SK-N-MC (cell line): ENCODE measurements at regions not wholly inside any gene's neighbourhood (a gene's known extent, or its start where the extent isn't known, plus 50 kb on each side); places are given as distances from the start of the nearest gene placed in this dataset.

ENCODE experiments used
- DNase-seq: peaks from one replicate; pipeline ENCODE4 v3.0.0-alpha.2; 2011; ENCODE audit warnings: low read depth, low spot score
- H3K27ac ChIP-seq: fragments of 200-600 bp; sonication (generic); 2 replicates; pipeline ENCODE4 v1.5.1; 2016; ENCODE audit warnings: mixed run types
- H3K36me3 ChIP-seq: fragments of 200-600 bp; sonication (generic); 2 replicates; pipeline ENCODE4 v1.6.1; 2017; ENCODE audit warnings: antibody characterized with exemption, low read length, mixed read lengths; ENCODE audit not compliant: insufficient read depth
- H3K4me3 ChIP-seq: fragments of 200-600 bp; sonication (generic); 2 replicates; pipeline ENCODE4 v1.5.1; 2016
- H3K9ac ChIP-seq: fragments of 200-600 bp; sonication (generic); 2 replicates; pipeline ENCODE4 v1.8.0; 2017; ENCODE audit warnings: mixed run types, mixed read lengths; ENCODE audit not compliant: insufficient read length
- H3K9me3 ChIP-seq: fragments of 200-600 bp; sonication (generic); 2 replicates; pipeline ENCODE4 v1.6.1; 2017; ENCODE audit warnings: low read depth, mild to moderate bottlenecking, antibody characterized with exemption, low read length, moderate library complexity, mixed read lengths
- EZH2 ChIP-seq: fragments of 200-600 bp; sonication (generic); IDR thresholded peaks from one replicate; pipeline ENCODE4 v1.6.1; 2017; ENCODE audit warnings: antibody characterized with exemption
- FOXP2 ChIP-seq: optimal IDR thresholded peaks from 2 replicates; pipeline ENCODE3; 2011; ENCODE audit warnings: mild to moderate bottlenecking, moderate library complexity; ENCODE audit not compliant: insufficient read depth; ENCODE audit errors: extremely low read length, control extremely low read depth
- POLR2AphosphoS5 ChIP-seq: IDR thresholded peaks from 2 replicates; pipeline ENCODE4 v1.6.1; 2012; ENCODE audit warnings: mild to moderate bottlenecking, low read depth, low read length, borderline replicate concordance

- Histone ChIP-seq H3K4me3 (no peak overlapping the region), H3K27ac (no peak overlapping the region), H3K36me3 (peaks cover 28% of the 10 kb centered on the region), H3K9me3 (no peaks in the 10 kb centered on the region), H3K9ac (no peak overlapping the region)
- DNase-seq, result no peak
- TF ChIP-seq EZH2 (no peak), FOXP2 (no peak), POLR2AphosphoS5 (no peak)
These were observed 538.8 kb downstream of the HACE1 start for GRCh38 chr6:104320896-104321295.

DNA sequence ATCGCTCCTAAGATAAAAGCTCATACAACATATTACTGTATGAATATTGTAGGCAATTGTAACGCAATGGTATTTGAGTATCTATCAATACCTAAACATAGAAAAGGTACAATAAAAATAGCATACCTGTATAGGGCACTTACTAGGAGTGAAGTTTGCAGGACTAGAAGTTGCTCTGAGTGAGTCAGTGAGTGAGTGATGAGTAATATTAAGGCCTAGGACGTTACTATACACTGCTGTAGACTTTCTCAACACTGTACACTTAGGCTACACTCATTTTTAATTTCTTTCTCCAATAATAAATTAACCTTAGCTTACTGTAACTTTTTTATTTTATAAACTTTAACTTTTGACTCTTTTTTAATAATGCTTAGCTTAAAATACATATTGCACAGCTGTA lies 546.9 kb downstream of the HACE1 start:
- Histone ChIP-seq H3K36me3 (peaks cover 26% of the 10 kb centered on the region), H3K9me3 (no peaks in the 10 kb centered on the region), H3K4me3 (no peak overlapping the region), H3K9ac (no peak overlapping the region), H3K27ac (no peak overlapping the region)
- no peak for DNase-seq
- TF ChIP-seq EZH2 (no peak), FOXP2 (no peak), POLR2AphosphoS5 (no peak)

DNA sequence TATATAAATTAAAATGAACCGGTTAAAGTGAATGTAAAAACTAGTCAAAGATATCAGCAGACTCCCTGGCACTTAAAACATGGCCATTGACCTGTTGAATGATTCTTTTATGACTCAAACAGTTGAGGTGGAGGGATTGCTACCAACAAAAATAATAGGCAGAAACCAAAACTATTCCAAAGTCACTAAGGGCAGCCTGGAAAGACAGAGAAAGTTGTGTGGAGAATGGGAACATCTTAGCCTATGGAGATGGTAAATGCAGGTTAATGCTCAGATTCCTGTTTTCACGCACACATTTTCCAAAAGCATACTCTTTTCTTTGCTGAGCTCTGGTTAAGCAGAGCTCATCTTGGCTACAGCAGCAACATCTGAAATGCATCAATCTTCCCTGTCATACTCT lies 553.5 kb downstream of the HACE1 start:
- TF ChIP-seq FOXP2, result no peak
- no peak for TF ChIP-seq POLR2AphosphoS5
- TF ChIP-seq EZH2, result no peak
- Histone ChIP-seq H3K36me3 (peaks cover 37% of the 10 kb centered on the region), H3K27ac (no peak overlapping the region), H3K9ac (no peak overlapping the region), H3K9me3 (no peaks in the 10 kb centered on the region), H3K4me3 (no peak overlapping the region)
- no peak for DNase-seq

DNA sequence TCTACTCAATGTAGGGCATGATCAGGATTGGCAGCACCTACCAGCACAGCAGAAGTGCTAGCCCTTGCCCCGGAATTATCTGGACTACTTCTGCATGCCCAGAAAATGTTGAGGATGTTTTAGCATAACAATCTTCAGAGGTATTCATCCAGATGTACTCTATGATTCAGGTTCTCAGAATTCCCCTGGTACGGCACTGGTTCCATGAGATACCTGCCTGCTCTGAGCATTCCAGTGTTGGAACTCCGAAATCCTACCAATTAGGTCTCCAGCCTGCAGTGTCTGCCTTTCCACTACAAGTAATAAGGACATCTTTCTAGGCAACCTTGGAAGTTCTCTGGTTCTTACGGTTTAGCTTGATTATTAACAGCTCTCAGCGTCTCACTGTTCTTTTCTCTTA lies 554.5 kb downstream of the HACE1 start:
- Histone ChIP-seq H3K27ac (no peak overlapping the region), H3K9me3 (no peaks in the 10 kb centered on the region), H3K4me3 (no peak overlapping the region), H3K9ac (no peak overlapping the region), H3K36me3 (peaks cover 36% of the 10 kb centered on the region)
- no peak for DNase-seq
- TF ChIP-seq POLR2AphosphoS5 (no peak), EZH2 (no peak), FOXP2 (no peak)

- TF ChIP-seq EZH2 (no peak), FOXP2 (no peak), POLR2AphosphoS5 (no peak)
- Histone ChIP-seq H3K36me3 (peaks cover 32% of the 10 kb centered on the region), H3K4me3 (no peak overlapping the region), H3K9ac (no peak overlapping the region), H3K9me3 (no peaks in the 10 kb centered on the region), H3K27ac (no peak overlapping the region)
- DNase-seq, result no peak
These were observed 557.8 kb downstream of the HACE1 start for GRCh38 chr6:104301951-104302350.

- Histone ChIP-seq H3K36me3 (peaks cover 28% of the 10 kb centered on the region), H3K9me3 (no peaks in the 10 kb centered on the region), H3K9ac (no peak overlapping the region), H3K27ac (peak overlapping the region; percentile 64), H3K4me3 (no peak overlapping the region)
- DNase-seq, result no peak
- TF ChIP-seq FOXP2 (no peak), EZH2 (no peak), POLR2AphosphoS5 (no peak)
These were observed 573.1 kb downstream of the HACE1 start for GRCh38 chr6:104286641-104287040.

DNA sequence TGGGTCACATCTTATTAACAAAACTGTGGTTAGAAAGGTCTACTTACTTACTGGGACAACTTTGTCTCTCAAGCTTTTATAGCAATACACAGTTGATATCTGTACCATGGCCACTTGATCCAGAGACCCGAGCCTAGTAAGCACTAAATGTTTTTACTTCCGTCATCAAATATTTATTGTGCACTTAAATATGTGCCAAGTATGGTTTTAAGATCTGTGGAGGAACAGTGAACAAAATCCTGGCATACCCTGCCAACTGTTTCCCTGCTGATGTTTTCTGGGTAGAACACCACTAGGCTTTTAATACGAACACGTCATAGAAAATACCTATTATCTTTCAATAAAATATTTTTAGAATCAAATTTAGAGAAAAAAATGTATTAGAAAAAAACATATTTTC lies 574.8 kb downstream of the HACE1 start:
- no peak for DNase-seq
- H3K27ac ChIP-seq, result peak overlapping the region; percentile 71; the same call in 1 of the 2 replicates

DNA sequence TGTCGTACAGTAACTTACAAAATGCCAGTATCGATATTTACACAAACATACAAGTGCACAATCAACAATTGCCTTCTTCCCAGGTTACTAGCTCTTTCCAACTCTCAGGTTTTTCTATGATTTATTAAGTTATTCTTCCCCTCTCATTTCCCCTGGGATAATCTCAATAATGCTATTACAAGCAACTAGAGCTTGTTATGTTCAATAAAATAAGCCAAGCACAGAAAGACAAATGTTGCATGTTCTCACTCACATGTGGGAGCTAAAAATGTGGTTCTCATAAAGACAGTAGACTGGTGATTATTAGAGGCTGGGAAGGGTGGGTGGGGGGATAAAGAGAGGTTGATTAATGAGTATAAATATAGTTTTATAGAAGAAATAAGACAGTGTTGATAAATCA lies 577.1 kb downstream of the HACE1 start:
- TF ChIP-seq EZH2 (no peak), FOXP2 (no peak), POLR2AphosphoS5 (no peak)
- Histone ChIP-seq H3K9ac (no peak overlapping the region), H3K9me3 (no peaks in the 10 kb centered on the region; the same call in 1 of the 2 replicates), H3K4me3 (no peak overlapping the region), H3K27ac (no peak overlapping the region), H3K36me3 (peaks cover 49% of the 10 kb centered on the region)
- DNase-seq, result no peak

More for the DNA sequence above, 574.8 kb downstream of the HACE1 start:
- Histone ChIP-seq H3K9ac (no peak overlapping the region), H3K9me3 (no peaks in the 10 kb centered on the region), H3K36me3 (peaks cover 26% of the 10 kb centered on the region), H3K4me3 (no peak overlapping the region)
- TF ChIP-seq FOXP2 (no peak), EZH2 (no peak), POLR2AphosphoS5 (no peak)

- Histone ChIP-seq H3K9me3 (peaks cover 2% of the 10 kb centered on the region; the same call in 1 of the 2 replicates), H3K36me3 (peaks cover 56% of the 10 kb centered on the region), H3K27ac (no peak overlapping the region), H3K9ac (no peak overlapping the region), H3K4me3 (no peak overlapping the region)
- TF ChIP-seq FOXP2 (no peak), EZH2 (no peak), POLR2AphosphoS5 (no peak)
- DNase-seq, result no peak
These were observed 578.3 kb downstream of the HACE1 start for GRCh38 chr6:104281370-104281769.
